ENCODE measurements at regions not wholly inside any gene's neighbourhood (a gene's known extent, or its start where the extent isn't known, plus 50 kb on each side); places are given as distances from the start of the nearest gene placed in this dataset.

- DNase-seq (ENCODE audit: low read depth), result no peak
- H3K4me3 ChIP-seq (ENCODE audit: low read depth, low read length), result no peak overlapping the region
- TF ChIP-seq CTCF (conservative IDR thresholded peaks at IDR 0.05; ENCODE audit: low read depth, low read length), result no peak
Observed at GRCh38 chr6:112427499-112427898, 80.4 kb downstream of the RFPL4B start.

- H3K4me3 ChIP-seq (ENCODE audit: low read depth, low read length), result no peak overlapping the region
- no peak for DNase-seq (ENCODE audit: low read depth)
- TF ChIP-seq CTCF (conservative IDR thresholded peaks at IDR 0.05; ENCODE audit: low read depth, low read length), result no peak
Observed at GRCh38 chr6:112428477-112428876, 81.3 kb downstream of the RFPL4B start.

- peak; percentile 20 for TF ChIP-seq CTCF (conservative IDR thresholded peaks at IDR 0.05; ENCODE audit: low read depth, low read length)
- H3K4me3 ChIP-seq (ENCODE audit: low read depth, low read length), result no peak overlapping the region
- no peak for DNase-seq (ENCODE audit: low read depth)
Observed at GRCh38 chr6:112429226-112429625, 82.1 kb downstream of the RFPL4B start.

DNA sequence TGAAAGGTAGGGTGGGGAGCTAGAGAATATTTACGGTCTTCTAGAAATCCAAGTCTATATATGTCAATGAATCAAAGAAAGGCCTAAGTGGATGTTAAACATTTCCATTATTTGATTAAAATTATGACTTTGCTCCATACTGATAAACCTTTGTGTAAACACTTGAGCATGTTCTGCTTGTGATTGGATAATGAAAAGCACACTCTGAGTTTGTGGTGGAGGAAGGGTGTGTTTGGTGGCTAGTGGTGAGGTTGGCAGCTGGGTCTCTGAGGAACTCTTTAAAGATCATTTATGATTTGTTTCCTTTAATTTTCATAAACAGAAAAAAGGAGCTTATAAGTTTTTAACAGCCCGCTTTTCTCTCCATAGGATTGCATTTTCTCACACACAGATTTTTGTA is 84.7 kb downstream of the RFPL4B start:
- no peak for TF ChIP-seq CTCF (conservative IDR thresholded peaks at IDR 0.05; ENCODE audit: low read depth, low read length)
- H3K4me3 ChIP-seq (ENCODE audit: low read depth, low read length), result no peak overlapping the region

DNA sequence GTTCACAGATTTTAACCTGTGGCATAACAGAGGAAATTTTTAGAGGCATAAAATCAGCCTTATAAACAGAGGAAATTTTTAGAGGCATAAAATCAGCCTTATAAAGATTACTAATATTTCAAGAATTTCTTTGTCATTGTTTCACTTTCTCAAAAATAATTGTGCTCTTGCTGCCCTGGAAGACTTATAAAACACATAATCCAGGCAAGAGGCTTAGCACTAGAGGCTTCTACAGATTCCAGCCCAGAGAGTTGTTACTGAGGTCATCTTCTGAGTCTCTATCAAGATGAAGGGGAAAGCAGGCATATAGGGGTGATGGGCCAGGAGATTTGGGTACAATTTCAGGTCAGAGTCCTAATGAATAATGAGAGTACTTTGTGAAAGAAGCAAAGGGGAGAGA is 85.7 kb downstream of the RFPL4B start:
- TF ChIP-seq CTCF (conservative IDR thresholded peaks at IDR 0.05; ENCODE audit: low read depth, low read length), result no peak
- no peak for DNase-seq (ENCODE audit: low read depth)
- no peak overlapping the region for H3K4me3 ChIP-seq (ENCODE audit: low read depth, low read length)

More for the DNA sequence above, 84.7 kb downstream of the RFPL4B start:
- DNase-seq (ENCODE audit: low read depth), result no peak

DNA sequence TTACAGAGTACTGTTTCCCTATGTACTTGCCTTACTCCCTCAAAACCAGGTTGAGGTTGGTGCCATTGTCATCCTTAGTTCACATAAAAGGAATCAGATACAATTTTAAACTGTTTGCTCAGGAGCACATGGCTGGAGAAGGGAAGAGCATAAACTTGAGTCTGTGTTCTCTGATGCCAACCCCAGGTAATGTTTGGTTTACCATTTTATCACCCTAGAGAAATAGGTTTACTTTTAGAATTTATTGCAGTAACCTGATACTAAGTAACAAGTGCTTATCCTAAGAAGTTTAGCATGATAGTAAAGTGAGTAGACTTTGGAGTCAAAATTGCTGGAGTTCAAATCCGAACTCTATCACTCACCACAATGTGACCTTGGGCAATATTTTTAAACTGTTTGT is 86.3 kb downstream of the RFPL4B start:
- H3K4me3 ChIP-seq (ENCODE audit: low read depth, low read length), result no peak overlapping the region
- no peak for DNase-seq (ENCODE audit: low read depth)
- no peak for TF ChIP-seq CTCF (conservative IDR thresholded peaks at IDR 0.05; ENCODE audit: low read depth, low read length)

DNA sequence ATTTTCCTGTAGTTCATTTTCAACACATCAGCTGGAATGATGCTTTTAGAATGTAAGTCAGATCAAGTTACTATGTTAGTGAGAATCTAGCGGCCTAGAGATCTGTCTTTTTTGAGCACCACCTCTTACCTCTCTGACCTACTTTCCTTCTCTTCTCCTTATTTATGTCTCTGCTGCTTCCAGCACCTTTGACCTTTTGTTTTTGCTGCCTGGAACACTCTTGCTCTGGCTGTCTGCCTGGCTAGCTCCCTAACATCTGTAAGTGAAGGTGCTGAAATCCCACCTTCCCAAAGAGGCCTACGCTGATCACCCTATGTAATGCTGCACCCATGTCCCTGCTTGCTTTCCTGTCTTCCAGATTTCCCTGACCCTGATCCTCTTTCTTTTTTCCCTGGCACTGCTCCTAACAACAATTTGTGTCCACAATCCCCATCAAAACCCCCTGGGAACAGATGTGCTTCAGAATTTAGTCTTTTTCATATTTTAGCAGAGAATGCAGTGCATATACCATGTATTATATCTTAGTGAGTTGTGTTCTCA is 87.8 kb downstream of the RFPL4B start:
- DNase-seq (ENCODE audit: low read depth), result no peak
- TF ChIP-seq CTCF (conservative IDR thresholded peaks at IDR 0.05; ENCODE audit: low read depth, low read length), result no peak
- H3K4me3 ChIP-seq (ENCODE audit: low read depth, low read length), result no peak overlapping the region
